CD4-positive, alpha-beta T cell treated with Interleukin-12 subunit alpha and Interleukin-12 subunit beta, for 1 hour (primary cell): ENCODE measurements at regions not wholly inside any gene's neighbourhood (a gene's known extent, or its start where the extent isn't known, plus 50 kb on each side); places are given as distances from the start of the nearest gene placed in this dataset.
"Not testable (repeated sequence)": the region's sequence is repeated elsewhere in the genome, so short reads cannot be mapped to it uniquely, and the experiment has no call there.

ENCODE experiments used
- DNase-seq: peaks from one replicate; pipeline ENCODE4 v3.0.0-alpha.2; 2020

DNA sequence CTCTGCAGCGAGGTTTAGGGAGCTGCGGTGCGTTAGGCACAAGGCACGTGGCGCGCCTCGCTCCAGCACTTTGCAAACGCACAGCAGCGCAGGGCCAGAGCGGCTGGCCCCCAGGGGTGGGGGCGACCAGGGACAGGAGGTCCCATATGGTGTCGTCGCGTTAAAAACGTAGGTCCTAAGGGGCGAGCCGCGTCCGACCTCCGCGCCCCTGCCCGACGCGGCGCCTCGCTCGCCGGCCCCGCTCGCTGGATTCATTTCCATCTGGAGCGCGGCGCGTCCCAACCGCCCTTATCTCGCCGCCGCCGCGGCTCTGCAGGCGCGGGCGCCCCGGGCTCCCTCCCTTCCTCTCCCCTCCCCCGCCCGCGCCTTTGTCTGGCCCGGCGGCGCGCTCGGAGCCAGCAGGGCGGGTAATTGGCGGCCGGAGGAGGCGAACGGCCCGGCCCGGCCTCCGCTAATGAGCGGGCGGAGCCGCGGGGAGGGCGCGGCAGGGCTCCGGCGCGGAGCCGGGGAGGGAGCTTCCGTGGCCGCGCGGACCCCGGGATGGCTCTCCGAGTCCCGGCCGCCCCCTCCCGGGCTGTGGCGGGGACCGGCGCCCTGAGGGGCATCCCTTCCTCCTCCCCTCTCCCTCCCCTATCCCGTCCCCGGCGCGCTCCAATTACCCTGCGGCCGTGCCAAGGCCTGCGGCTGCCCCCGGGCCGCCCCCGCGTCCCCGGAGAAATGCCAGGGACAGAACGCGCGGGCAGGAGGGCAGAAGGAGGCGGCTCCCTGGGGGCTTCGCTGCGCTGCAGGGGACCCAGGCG lies 409.0 kb downstream of the BCOR start:
- no peak for DNase-seq

- no peak for DNase-seq
Measured at GRCh38 chrX:39689376-39690104, 408.2 kb downstream of the BCOR start.

DNA sequence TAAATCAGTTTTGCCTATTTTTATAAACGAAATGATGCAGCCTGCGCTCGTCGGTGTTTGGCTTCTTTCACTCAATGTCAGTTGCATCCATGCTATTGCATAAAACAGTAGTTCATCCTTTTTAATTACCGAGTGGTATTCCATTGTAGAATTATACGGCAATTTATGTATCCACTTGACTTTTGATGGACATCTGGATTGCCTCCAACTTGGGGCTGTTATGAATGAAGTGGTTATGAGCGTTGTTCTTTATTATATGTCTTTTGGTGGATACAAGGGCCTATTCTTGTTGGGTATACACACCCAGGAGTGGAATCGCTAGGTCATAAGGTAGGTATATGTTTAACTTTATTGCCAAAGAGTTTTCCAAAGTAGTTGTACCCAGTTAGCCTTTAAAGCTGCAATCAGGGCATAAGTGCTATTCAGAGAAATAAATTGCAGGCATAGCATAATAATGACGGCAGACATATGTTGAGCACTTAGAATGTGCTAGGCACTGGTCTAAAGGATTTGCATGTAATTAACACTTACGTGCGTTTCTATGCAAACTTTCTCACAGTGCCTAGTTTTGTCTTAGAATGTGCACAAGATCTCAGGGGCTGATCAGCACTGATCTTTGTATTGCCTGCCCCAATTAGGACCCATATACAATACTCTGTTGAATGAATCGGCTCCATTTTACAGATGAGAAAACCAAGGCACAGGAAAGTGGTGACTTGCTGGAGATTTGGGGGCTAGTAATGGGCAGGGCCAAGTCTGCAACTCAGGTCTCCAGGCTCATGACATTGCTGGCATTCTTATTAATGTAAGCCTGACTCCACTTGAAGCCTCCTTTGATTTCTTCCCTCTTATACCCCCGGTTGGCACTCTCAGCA lies 407.0 kb downstream of the BCOR start:
- DNase-seq = no peak

GRCh38 chrX:39691724-39692123 lies 406.0 kb downstream of the BCOR start:
- no peak for DNase-seq

GRCh38 chrX:39692796-39693195 lies 405.0 kb downstream of the BCOR start:
- no peak for DNase-seq

GRCh38 chrX:39693298-39693697 lies 404.5 kb downstream of the BCOR start:
- no peak for DNase-seq

DNA sequence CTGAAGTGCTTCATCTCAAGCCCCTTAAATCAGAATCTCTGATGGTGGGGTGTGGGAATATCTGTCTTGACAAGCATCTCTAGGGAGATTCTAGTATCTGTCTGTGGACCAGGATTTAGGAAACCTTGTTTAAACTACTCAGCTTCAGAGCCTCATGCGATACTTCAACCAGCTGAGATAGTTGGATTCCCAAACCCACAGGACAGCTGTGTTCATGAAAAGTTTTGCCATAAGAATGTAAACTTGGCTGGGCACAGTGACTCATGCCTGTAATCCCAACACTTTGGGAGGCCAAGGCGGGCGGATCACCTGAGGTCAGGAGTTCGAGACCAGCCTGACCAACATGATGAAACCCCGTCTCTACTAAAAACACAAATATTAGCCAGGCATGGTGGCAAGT lies 395.1 kb downstream of the BCOR start:
- not testable (repeated sequence) for DNase-seq

- no peak for DNase-seq
Measured at GRCh38 chrX:39703307-39703706, 394.5 kb downstream of the BCOR start.

- DNase-seq = no peak
Measured at GRCh38 chrX:39704590-39704989, 393.2 kb downstream of the BCOR start.

DNA sequence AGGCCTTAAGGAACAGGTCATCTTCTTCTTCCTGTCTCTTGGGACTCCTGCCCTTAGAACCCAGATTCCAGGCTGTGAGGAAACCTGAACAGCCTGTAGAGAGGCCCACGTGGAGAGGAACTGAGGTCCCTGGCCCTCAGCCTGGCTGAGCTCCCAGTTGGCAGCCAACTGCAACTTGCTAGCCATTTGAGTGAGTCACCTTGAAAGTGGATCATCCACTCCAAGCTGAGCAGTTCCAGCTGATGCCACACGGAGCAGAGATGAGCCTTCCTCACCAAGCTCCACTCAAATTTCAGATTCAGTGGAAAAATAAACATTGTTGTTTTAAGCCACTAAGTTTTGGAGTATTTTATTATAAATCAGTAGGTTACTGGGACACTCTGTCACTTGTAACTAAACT lies 392.5 kb downstream of the BCOR start:
- DNase-seq = no peak

DNA sequence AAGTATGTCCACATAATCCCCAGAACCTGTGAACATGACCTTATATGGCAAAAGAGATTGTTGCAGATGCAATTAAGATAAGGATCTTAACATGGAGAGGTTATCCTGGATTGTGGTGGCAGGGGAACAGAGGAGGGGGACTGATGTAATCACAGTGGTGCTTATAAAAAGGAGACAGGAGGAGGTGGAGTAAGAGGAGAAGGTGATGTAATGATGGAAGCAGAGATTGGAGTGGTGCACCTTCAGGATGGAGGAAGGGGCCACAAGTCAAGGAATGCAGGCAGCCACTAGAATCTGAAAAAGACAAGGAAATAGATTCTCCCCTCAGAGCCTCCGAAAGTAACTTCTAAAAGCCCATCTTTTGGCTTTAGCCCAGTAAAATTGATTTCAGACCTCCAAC lies 388.4 kb downstream of the BCOR start:
- no peak for DNase-seq

GRCh38 chrX:39709812-39710211 lies 387.9 kb downstream of the BCOR start:
- no peak for DNase-seq

DNA sequence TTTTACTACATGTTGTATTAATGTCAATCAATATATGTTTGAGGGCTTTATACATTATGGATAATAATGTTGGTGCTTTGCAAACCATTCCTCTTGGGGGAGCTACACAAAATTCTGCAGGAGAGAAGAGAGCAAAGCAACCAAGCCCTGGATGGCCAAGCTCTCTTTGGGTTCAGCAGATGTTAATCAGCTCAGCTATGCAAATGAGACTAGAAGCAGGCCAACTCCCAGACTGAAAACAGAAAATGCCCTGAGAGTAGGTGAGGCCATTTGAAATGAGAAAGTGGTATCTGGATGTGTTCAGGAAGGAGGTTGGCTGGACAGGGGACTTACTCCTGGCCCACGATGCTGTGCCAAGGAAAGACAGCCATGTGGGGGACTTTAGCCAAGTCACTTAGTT lies 387.0 kb downstream of the BCOR start:
- DNase-seq = no peak

DNA sequence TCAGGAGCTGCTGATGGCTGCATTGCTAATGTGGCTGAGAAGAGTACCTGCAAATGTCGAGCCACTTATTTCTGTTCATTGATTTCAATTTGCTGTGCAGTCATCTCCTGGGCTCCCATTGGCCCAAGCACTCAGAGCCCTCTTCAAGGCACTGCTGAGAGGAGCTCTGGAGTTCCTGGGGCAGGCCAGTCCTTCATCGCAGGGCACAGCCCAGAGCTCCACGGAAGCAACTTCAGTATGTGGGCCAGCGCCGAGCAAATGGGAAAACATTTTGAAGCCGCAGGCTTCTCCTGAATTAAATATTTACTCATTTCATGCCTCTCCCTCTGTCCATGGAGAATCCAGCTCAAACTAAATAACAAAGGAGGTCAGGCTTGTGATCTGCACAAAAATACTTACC lies 383.3 kb downstream of the BCOR start:
- no peak for DNase-seq

GRCh38 chrX:39716401-39716800 lies 381.4 kb downstream of the BCOR start:
- no peak for DNase-seq

- DNase-seq = no peak
Measured at GRCh38 chrX:39716802-39717540, 380.8 kb downstream of the BCOR start.

GRCh38 chrX:39718981-39719380 lies 378.8 kb downstream of the BCOR start:
- DNase-seq = no peak

DNA sequence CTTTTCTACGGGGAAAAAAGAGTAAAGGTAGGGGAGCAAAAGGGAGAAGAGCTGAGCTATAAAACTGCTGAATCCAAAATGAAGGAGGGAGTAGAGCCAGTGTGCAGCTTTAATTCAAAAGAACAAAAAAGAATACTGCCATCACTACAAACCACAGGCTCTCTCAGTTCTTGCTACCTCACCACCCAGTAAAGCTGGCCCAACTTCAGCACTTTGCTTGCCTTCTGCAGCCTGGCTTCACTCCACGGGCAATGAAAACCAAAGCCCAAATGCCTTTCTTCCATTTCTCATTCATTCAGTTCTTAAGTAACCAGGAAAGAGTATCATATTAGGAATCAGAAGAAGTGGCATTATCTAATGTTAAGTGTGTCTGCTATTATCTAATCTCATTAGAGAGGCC lies 376.8 kb downstream of the BCOR start:
- DNase-seq = no peak

DNA sequence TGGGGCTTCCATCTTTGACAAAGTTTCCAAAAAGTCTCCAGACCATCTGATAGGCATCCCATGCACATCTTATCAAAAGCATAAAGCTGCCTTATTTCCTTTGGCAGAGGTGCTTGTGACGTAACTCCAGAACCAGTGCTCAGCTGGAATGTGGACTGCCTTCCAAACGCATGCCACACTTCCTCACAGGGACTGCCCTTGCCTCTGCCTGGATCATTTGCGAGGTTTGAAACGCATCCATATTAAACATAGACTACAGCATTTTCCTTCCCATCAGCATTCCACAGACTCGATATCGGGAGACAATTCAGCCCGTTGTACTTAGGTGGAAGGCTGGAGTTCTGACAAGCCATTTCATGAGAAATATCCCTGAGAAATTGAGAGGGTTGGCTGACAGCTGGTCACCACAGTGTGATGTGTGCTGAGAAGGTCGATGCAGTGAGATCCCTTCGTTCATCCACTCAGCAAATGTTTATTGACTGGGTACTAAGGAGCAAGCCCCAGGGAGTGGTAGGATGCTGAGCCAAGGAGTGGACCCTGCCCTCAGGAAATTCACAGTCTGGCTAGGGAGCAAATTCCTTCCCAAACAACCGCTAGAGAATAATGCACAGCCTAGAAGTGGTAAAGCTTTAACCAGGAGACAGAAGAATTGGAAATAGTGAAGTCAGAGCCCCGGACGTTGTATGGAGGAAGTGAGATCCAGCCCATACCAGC lies 376.0 kb downstream of the BCOR start:
- DNase-seq = no peak

DNA sequence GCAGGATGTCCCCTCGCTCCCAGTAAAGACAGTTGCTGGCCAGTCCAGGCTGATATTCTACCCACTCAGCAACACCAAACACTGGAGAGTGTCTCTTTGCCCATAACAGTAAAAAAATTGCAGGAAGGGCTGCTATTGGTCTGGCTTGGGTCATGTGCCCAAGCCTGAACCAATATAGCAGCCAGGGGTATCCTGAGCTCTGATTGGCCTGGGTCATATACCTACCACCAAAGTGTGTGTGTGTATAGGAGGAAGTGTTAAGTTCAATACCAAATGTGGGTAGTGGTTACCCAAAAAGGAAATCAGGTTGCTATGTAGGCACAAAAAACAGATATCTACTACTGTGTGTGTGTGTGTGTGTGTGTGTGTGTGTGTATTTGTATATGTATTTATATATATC lies 373.2 kb downstream of the BCOR start:
- DNase-seq = peak; percentile 4

GRCh38 chrX:39725114-39725513 lies 372.6 kb downstream of the BCOR start:
- no peak for DNase-seq
